ENCODE measurements at regions not wholly inside any gene's neighbourhood (a gene's known extent, or its start where the extent isn't known, plus 50 kb on each side); places are given as distances from the start of the nearest gene placed in this dataset.
A peak's percentile ranks its signal among the peaks of the same experiment; 100 is the strongest.
"Not testable (repeated sequence)": the region's sequence is repeated elsewhere in the genome, so short reads cannot be mapped to it uniquely, and the experiment has no call there.

DNA sequence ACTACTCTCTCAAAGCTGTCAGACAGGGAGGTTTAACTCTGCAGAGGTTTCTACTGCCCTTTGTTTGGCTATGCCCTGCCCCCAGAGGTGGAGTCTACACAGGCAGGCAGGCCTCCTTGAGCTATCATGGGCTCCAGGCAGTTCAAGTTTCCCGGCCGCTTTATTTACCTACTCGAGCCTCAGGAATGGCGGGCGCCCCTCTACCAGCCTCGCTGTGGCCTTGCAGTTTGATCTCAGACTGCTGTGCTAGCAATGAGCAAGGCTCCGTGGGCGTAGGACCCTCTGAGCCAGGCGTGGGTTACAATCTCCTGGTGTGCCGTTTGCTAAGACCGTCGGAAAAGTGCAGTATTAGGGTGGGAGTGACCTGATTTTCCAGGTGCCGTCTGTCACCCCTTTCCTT is 124.3 kb downstream of the PTCHD1 start:
- not testable (repeated sequence) for H3K4me1 Mint-ChIP-seq (ENCODE audit: low read depth, unreplicated experiment); H3K27me3 Mint-ChIP-seq (ENCODE audit: low read depth, unreplicated experiment); H3K4me3 ChIP-seq (ENCODE audit: insufficient read depth, low read depth, low read length); H3K9ac ChIP-seq (ENCODE audit: low read length); H2AFZ ChIP-seq (ENCODE audit: low read depth, low read length); H3K27ac ChIP-seq (ENCODE audit: low read depth, low read length); H3K27ac Mint-ChIP-seq (ENCODE audit: unreplicated experiment); DNase-seq (ENCODE audit: low read depth); H3K4me1 ChIP-seq (ENCODE audit: insufficient read depth, low read length); H3K36me3 ChIP-seq (ENCODE audit: insufficient read depth, low read length); H3K27me3 ChIP-seq (ENCODE audit: insufficient read depth, low read length); H4K20me1 ChIP-seq (ENCODE audit: insufficient read depth, low read length); H3K36me3 Mint-ChIP-seq (ENCODE audit: low read depth, unreplicated experiment); H3K9me3 ChIP-seq (ENCODE audit: insufficient read depth, low read depth, low read length); H3K9me3 Mint-ChIP-seq (ENCODE audit: unreplicated experiment); FAIRE-seq; H3K4me2 ChIP-seq (ENCODE audit: low read length); H3K4me3 Mint-ChIP-seq (ENCODE audit: unreplicated experiment); H3K79me2 ChIP-seq (ENCODE audit: insufficient read depth, low read length)

- H3K9ac ChIP-seq (ENCODE audit: low read length), result no peak overlapping the region
- H3K36me3 Mint-ChIP-seq (ENCODE audit: low read depth, unreplicated experiment), result no peaks in the 10 kb centered on the region
- H3K9me3 ChIP-seq (ENCODE audit: insufficient read depth, low read depth, low read length), result no peaks in the 10 kb centered on the region
- no peak overlapping the region for H3K4me2 ChIP-seq (ENCODE audit: low read length)
- no peaks in the 10 kb centered on the region for H3K36me3 ChIP-seq (ENCODE audit: insufficient read depth, low read length)
- peak; percentile 68 for FAIRE-seq
- no peaks in the 10 kb centered on the region for H3K4me1 Mint-ChIP-seq (ENCODE audit: low read depth, unreplicated experiment)
- H3K79me2 ChIP-seq (ENCODE audit: insufficient read depth, low read length), result no peaks in the 10 kb centered on the region
- H3K27ac ChIP-seq (ENCODE audit: low read depth, low read length), result no peak overlapping the region
- no peaks in the 10 kb centered on the region for H3K4me1 ChIP-seq (ENCODE audit: insufficient read depth, low read length)
- H3K27me3 Mint-ChIP-seq (ENCODE audit: low read depth, unreplicated experiment), result no peaks in the 10 kb centered on the region
- no peak overlapping the region for H3K27ac Mint-ChIP-seq (ENCODE audit: unreplicated experiment)
- TF ChIP-seq, protein P1, sequence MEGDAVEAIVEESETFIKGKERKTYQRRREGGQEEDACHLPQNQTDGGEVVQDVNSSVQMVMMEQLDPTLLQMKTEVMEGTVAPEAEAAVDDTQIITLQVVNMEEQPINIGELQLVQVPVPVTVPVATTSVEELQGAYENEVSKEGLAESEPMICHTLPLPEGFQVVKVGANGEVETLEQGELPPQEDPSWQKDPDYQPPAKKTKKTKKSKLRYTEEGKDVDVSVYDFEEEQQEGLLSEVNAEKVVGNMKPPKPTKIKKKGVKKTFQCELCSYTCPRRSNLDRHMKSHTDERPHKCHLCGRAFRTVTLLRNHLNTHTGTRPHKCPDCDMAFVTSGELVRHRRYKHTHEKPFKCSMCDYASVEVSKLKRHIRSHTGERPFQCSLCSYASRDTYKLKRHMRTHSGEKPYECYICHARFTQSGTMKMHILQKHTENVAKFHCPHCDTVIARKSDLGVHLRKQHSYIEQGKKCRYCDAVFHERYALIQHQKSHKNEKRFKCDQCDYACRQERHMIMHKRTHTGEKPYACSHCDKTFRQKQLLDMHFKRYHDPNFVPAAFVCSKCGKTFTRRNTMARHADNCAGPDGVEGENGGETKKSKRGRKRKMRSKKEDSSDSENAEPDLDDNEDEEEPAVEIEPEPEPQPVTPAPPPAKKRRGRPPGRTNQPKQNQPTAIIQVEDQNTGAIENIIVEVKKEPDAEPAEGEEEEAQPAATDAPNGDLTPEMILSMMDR (IDR thresholded peaks at IDR 0.05; ENCODE audit: insufficient read depth, low read depth, low read length), result no peak
- TF ChIP-seq EZH2 (IDR thresholded peaks at IDR 0.05; ENCODE audit: insufficient read depth, low read length), result no peak
- no peak overlapping the region for H3K4me3 Mint-ChIP-seq (ENCODE audit: unreplicated experiment)
- no peak overlapping the region for H2AFZ ChIP-seq (ENCODE audit: low read depth, low read length)
- H4K20me1 ChIP-seq (ENCODE audit: insufficient read depth, low read length), result no peaks in the 10 kb centered on the region
- DNase-seq (ENCODE audit: low read depth), result no peak
- H3K27me3 ChIP-seq (ENCODE audit: insufficient read depth, low read length), result no peaks in the 10 kb centered on the region
- peaks cover 5% of the 10 kb centered on the region for H3K9me3 Mint-ChIP-seq (ENCODE audit: unreplicated experiment)
- H3K4me3 ChIP-seq (ENCODE audit: insufficient read depth, low read depth, low read length), result no peak overlapping the region
Observed at GRCh38 chrX:23465105-23465791, 130.6 kb downstream of the PTCHD1 start.

- peaks cover 5% of the 10 kb centered on the region for H3K9me3 Mint-ChIP-seq (ENCODE audit: unreplicated experiment)
Observed at GRCh38 chrX:23465985-23466384, 131.3 kb downstream of the PTCHD1 start.

More at GRCh38 chrX:23465985-23466384, 131.3 kb downstream of the PTCHD1 start:
- no peak for DNase-seq (ENCODE audit: low read depth)
- Histone ChIP-seq H3K9ac (ENCODE audit: low read length) (no peak overlapping the region), H3K9me3 (ENCODE audit: insufficient read depth, low read depth, low read length) (no peaks in the 10 kb centered on the region), H3K79me2 (ENCODE audit: insufficient read depth, low read length) (no peaks in the 10 kb centered on the region), H2AFZ (ENCODE audit: low read depth, low read length) (no peak overlapping the region), H3K4me1 (ENCODE audit: insufficient read depth, low read length) (no peaks in the 10 kb centered on the region), H3K4me2 (ENCODE audit: low read length) (no peak overlapping the region), H3K36me3 (ENCODE audit: insufficient read depth, low read length) (no peaks in the 10 kb centered on the region), H3K27ac (ENCODE audit: low read depth, low read length) (no peak overlapping the region), H3K27me3 (ENCODE audit: insufficient read depth, low read length) (no peaks in the 10 kb centered on the region), H3K4me3 (ENCODE audit: insufficient read depth, low read depth, low read length) (no peak overlapping the region), H4K20me1 (ENCODE audit: insufficient read depth, low read length) (no peaks in the 10 kb centered on the region)
- Mint-ChIP-seq H3K36me3 (ENCODE audit: low read depth, unreplicated experiment) (no peaks in the 10 kb centered on the region), H3K27ac (ENCODE audit: unreplicated experiment) (no peak overlapping the region), H3K4me1 (ENCODE audit: low read depth, unreplicated experiment) (no peaks in the 10 kb centered on the region), H3K27me3 (ENCODE audit: low read depth, unreplicated experiment) (no peaks in the 10 kb centered on the region), H3K4me3 (ENCODE audit: unreplicated experiment) (no peak overlapping the region)
- peak; percentile 81 for FAIRE-seq
- TF ChIP-seq, protein P1 (IDR thresholded peaks at IDR 0.05; ENCODE audit: insufficient read depth, low read depth, low read length), result no peak
- TF ChIP-seq EZH2 (IDR thresholded peaks at IDR 0.05; ENCODE audit: insufficient read depth, low read length), result no peak

Measured in astrocyte (in vitro differentiated cells and primary cell).